PC-9 (cell line): ENCODE measurements at regions not wholly inside any gene's neighbourhood (a gene's known extent, or its start where the extent isn't known, plus 50 kb on each side); places are given as distances from the start of the nearest gene placed in this dataset.

Source experiments
- CTCF ChIP-seq: fragments of 200-600 bp; sonication (generic); conservative IDR thresholded peaks from 2 replicates; pipeline ENCODE4 v1.6.1; 2017; ENCODE audit warnings: mixed run types, antibody characterized with exemption, mild to moderate bottlenecking, moderate library complexity
- EZH2 ChIP-seq: fragments of 200-600 bp; sonication (generic); IDR thresholded peaks from 2 replicates; pipeline ENCODE4 v1.8.0; 2017; ENCODE audit warnings: antibody characterized with exemption, low read depth

GRCh38 chr9:107770716-107771115 lies 281.1 kb upstream of the KLF4 start:
- TF ChIP-seq CTCF (no peak), EZH2 (no peak)
